OCI-LY1 (cell line): ENCODE measurements at regions not wholly inside any gene's neighbourhood (a gene's known extent, or its start where the extent isn't known, plus 50 kb on each side); places are given as distances from the start of the nearest gene placed in this dataset.
"Not testable (repeated sequence)": the region's sequence is repeated elsewhere in the genome, so short reads cannot be mapped to it uniquely, and the experiment has no call there.

ENCODE experiments used
- H2AFZ ChIP-seq: fragments of 200-600 bp; sonication (generic), shearing (Covaris generic); 2 replicates; pipeline ENCODE4 v1.6.0; 2014; ENCODE audit warnings: antibody characterized with exemption, mild to moderate bottlenecking, low read length
- H3F3A ChIP-seq: fragments of 200-600 bp; sonication (generic), shearing (Covaris generic); 2 replicates; pipeline ENCODE4 v1.6.0; 2014; ENCODE audit warnings: mild to moderate bottlenecking, antibody characterized with exemption, low read length, moderate library complexity; ENCODE audit not compliant: insufficient read depth
- H3K27ac ChIP-seq: fragments of 200-600 bp; sonication (generic); 2 replicates; pipeline ENCODE4 v1.5.1; 2014; ENCODE audit warnings: low read length, mixed run types, mild to moderate bottlenecking, low read depth; ENCODE audit not compliant: poor library complexity, severe bottlenecking
- H3K27me3 ChIP-seq: fragments of 200-600 bp; sonication (generic); 2 replicates; pipeline ENCODE4 v1.6.0; 2014; ENCODE audit warnings: antibody characterized with exemption, mild to moderate bottlenecking, low read length, moderate library complexity; ENCODE audit not compliant: insufficient read depth
- H3K36me3 ChIP-seq: fragments of 200-600 bp; sonication (generic); 2 replicates; pipeline ENCODE4 v1.6.1; 2014; ENCODE audit warnings: mild to moderate bottlenecking, antibody characterized with exemption, low read length, moderate library complexity, mixed read lengths; ENCODE audit not compliant: insufficient read depth
- H3K4me1 ChIP-seq: fragments of 200-600 bp; sonication (generic); 2 replicates; pipeline ENCODE4 v1.5.1; 2014; ENCODE audit warnings: mild to moderate bottlenecking, low read length, moderate library complexity; ENCODE audit not compliant: insufficient read depth, severe bottlenecking
- H3K4me2 ChIP-seq: fragments of 200-600 bp; sonication (generic), shearing (Covaris generic); 2 replicates; pipeline ENCODE4 v1.6.1; 2014; ENCODE audit warnings: low read length
- H3K4me3 ChIP-seq: fragments of 200-600 bp; sonication (generic); 2 replicates; pipeline ENCODE4 v1.5.1; 2014; ENCODE audit warnings: low read length, low read depth, mild to moderate bottlenecking, mixed read lengths; ENCODE audit not compliant: poor library complexity, severe bottlenecking
- H3K79me2 ChIP-seq: fragments of 200-600 bp; shearing (Covaris generic); 2 replicates; pipeline ENCODE4 v1.6.1; 2016; ENCODE audit warnings: mixed run types, low read length, mixed read lengths; ENCODE audit not compliant: insufficient read depth
- H3K9ac ChIP-seq: fragments of 200-600 bp; sonication (generic), shearing (Covaris generic); 2 replicates; pipeline ENCODE4 v1.6.1; 2014; ENCODE audit warnings: mild to moderate bottlenecking, low read length, mixed read lengths
- H3K9me2 ChIP-seq: fragments of 200-600 bp; sonication (generic), shearing (Covaris generic); 2 replicates; pipeline ENCODE4 v1.6.1; 2014; ENCODE audit warnings: low read depth, mild to moderate bottlenecking, low read length, mixed read lengths
- H3K9me3 ChIP-seq: fragments of 200-600 bp; shearing (Covaris generic); 2 replicates; pipeline ENCODE4 v1.6.1; 2014; ENCODE audit warnings: low read length, mixed read lengths
- H4K20me1 ChIP-seq: fragments of 200-600 bp; sonication (generic), shearing (Covaris generic); 2 replicates; pipeline ENCODE4 v1.6.0; 2016; ENCODE audit warnings: mild to moderate bottlenecking, low read length; ENCODE audit not compliant: insufficient read depth
- CTCF ChIP-seq: fragments of 200-600 bp; sonication (generic), shearing (Covaris generic); IDR thresholded peaks from 2 replicates; pipeline ENCODE4 v1.5.1; 2017; ENCODE audit warnings: mild to moderate bottlenecking, antibody characterized with exemption, low read length, moderate library complexity, mixed read lengths
- EZH2 ChIP-seq: fragments of 200-600 bp; sonication (generic), shearing (Covaris generic); IDR thresholded peaks from 2 replicates; pipeline ENCODE4 v1.8.0; 2017; ENCODE audit warnings: borderline replicate concordance, mixed run types, mild to moderate bottlenecking, antibody characterized with exemption, low read length, moderate library complexity, mixed read lengths

GRCh38 chr20:6287471-6287870 lies 164.6 kb upstream of the FERMT1 start:
- H3K27me3 ChIP-seq: no peaks in the 10 kb centered on the region
- TF ChIP-seq EZH2 (no peak), CTCF (no peak)
- no peak overlapping the region for H3K9ac ChIP-seq
- no peak overlapping the region for H3K27ac ChIP-seq
- H3F3A ChIP-seq: no peaks in the 10 kb centered on the region
- no peaks in the 10 kb centered on the region for H3K4me1 ChIP-seq
- H3K9me2 ChIP-seq: no peaks in the 10 kb centered on the region
- H2AFZ ChIP-seq: no peak overlapping the region
- H4K20me1 ChIP-seq: no peaks in the 10 kb centered on the region
- no peak overlapping the region for H3K4me3 ChIP-seq
- H3K36me3 ChIP-seq: no peaks in the 10 kb centered on the region
- H3K9me3 ChIP-seq: peaks cover 3% of the 10 kb centered on the region; the same call in 1 of the 2 replicates
- no peaks in the 10 kb centered on the region for H3K79me2 ChIP-seq
- H3K4me2 ChIP-seq: no peak overlapping the region

GRCh38 chr20:6282642-6283041 lies 159.8 kb upstream of the FERMT1 start:
- Histone ChIP-seq H4K20me1 (no peaks in the 10 kb centered on the region), H2AFZ (no peak overlapping the region), H3K36me3 (no peaks in the 10 kb centered on the region), H3K9me2 (no peaks in the 10 kb centered on the region), H3K4me1 (no peaks in the 10 kb centered on the region), H3K4me2 (no peak overlapping the region), H3K27me3 (no peaks in the 10 kb centered on the region), H3K9me3 (no peaks in the 10 kb centered on the region), H3K27ac (no peak overlapping the region), H3K79me2 (no peaks in the 10 kb centered on the region), H3F3A (no peaks in the 10 kb centered on the region), H3K9ac (no peak overlapping the region), H3K4me3 (no peak overlapping the region)
- TF ChIP-seq CTCF: no peak
- TF ChIP-seq EZH2: no peak

- H3K27me3 ChIP-seq: no peaks in the 10 kb centered on the region
These were observed 154.9 kb upstream of the FERMT1 start for GRCh38 chr20:6277661-6278240.

GRCh38 chr20:6270404-6270803 lies 147.6 kb upstream of the FERMT1 start:
- not testable (repeated sequence) for H3K36me3 ChIP-seq, H3K79me2 ChIP-seq, H4K20me1 ChIP-seq, H3K9me2 ChIP-seq, H3K9ac ChIP-seq, H3K4me1 ChIP-seq, H3K27me3 ChIP-seq, H3K4me2 ChIP-seq, H3K9me3 ChIP-seq, H3K4me3 ChIP-seq, H3F3A ChIP-seq, H3K27ac ChIP-seq, H2AFZ ChIP-seq

More at GRCh38 chr20:6277661-6278240, 154.9 kb upstream of the FERMT1 start:
- Histone ChIP-seq H2AFZ (no peak overlapping the region), H3K9me3 (no peaks in the 10 kb centered on the region), H3K4me2 (no peak overlapping the region), H3K36me3 (no peaks in the 10 kb centered on the region), H3K4me1 (no peaks in the 10 kb centered on the region), H4K20me1 (no peaks in the 10 kb centered on the region), H3K9me2 (no peaks in the 10 kb centered on the region), H3K4me3 (no peak overlapping the region), H3K27ac (no peak overlapping the region), H3K79me2 (no peaks in the 10 kb centered on the region), H3K9ac (no peak overlapping the region), H3F3A (no peaks in the 10 kb centered on the region)
- TF ChIP-seq CTCF (no peak), EZH2 (no peak)
